Fibroblast of villous mesenchyme (primary cell): ENCODE measurements at regions not wholly inside any gene's neighbourhood (a gene's known extent, or its start where the extent isn't known, plus 50 kb on each side); places are given as distances from the start of the nearest gene placed in this dataset.

ENCODE experiments used
- DNase-seq: peaks from one replicate; pipeline ENCODE4 v3.0.0-alpha.2; 2010; ENCODE audit warnings: low read depth
- H3K4me3 ChIP-seq: 2 replicates; pipeline ENCODE4 v1.5.1; 2011; ENCODE audit warnings: low read depth, mild to moderate bottlenecking, low read length
- TF ChIP-seq, protein P1 (sequence below): IDR thresholded peaks from 2 replicates; pipeline ENCODE4 v1.5.1; 2012; ENCODE audit warnings: low read depth, mild to moderate bottlenecking, low read length; ENCODE audit not compliant: insufficient read depth

DNA sequence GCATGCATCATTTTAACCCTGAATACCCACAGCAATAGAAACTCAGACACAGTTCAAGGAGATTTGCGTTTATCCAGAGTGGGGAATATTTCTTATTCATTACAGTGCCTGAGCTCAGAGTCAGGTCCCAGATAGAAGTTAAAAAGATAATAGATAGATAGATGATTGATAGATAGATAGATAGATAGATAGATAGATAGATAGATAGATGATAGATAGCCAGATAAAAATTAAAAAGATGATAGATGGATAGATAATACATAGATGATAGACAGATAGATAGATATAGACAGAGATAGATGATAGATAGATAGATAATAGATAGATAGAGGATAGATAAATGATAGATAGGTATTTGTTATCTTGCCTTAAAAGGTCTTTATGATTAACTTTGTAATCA is 184.7 kb downstream of the MYLK4 start:
- no peak overlapping the region for H3K4me3 ChIP-seq
- TF ChIP-seq, protein P1, sequence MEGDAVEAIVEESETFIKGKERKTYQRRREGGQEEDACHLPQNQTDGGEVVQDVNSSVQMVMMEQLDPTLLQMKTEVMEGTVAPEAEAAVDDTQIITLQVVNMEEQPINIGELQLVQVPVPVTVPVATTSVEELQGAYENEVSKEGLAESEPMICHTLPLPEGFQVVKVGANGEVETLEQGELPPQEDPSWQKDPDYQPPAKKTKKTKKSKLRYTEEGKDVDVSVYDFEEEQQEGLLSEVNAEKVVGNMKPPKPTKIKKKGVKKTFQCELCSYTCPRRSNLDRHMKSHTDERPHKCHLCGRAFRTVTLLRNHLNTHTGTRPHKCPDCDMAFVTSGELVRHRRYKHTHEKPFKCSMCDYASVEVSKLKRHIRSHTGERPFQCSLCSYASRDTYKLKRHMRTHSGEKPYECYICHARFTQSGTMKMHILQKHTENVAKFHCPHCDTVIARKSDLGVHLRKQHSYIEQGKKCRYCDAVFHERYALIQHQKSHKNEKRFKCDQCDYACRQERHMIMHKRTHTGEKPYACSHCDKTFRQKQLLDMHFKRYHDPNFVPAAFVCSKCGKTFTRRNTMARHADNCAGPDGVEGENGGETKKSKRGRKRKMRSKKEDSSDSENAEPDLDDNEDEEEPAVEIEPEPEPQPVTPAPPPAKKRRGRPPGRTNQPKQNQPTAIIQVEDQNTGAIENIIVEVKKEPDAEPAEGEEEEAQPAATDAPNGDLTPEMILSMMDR, result no peak
- no peak for DNase-seq

GRCh38 chr6:2565499-2565898 is 185.2 kb downstream of the MYLK4 start:
- TF ChIP-seq, protein P1, result no peak

DNA sequence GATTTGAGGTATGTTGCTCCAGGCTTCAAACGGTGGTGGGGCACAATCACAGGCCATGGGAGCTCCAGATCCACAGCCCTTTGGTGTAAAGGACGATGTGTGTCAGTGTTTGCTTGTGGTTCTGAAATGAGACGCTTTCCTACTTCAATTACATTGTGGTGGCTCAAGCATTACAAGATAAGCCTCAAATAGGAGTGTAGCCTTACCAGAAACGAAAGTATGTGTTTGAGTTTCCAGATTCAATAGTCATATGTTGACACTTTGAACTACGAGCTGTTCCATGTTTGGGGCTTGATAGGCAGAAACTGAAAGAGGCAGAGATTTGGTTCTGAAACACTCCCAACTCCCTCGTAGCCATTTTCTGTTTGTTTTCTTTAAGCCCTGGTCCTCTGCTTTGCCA is 187.1 kb downstream of the MYLK4 start:
- TF ChIP-seq, protein P1, result no peak
- H3K4me3 ChIP-seq, result no peak overlapping the region
- DNase-seq, result no peak

More at GRCh38 chr6:2565499-2565898, 185.2 kb downstream of the MYLK4 start:
- H3K4me3 ChIP-seq, result no peak overlapping the region
- no peak for DNase-seq

GRCh38 chr6:2562721-2563451 is 187.8 kb downstream of the MYLK4 start:
- DNase-seq, result peak; percentile 25
- TF ChIP-seq, protein P1, result no peak
- no peak overlapping the region for H3K4me3 ChIP-seq

- DNase-seq, result no peak
- H3K4me3 ChIP-seq, result no peak overlapping the region
- TF ChIP-seq, protein P1, result no peak
Observed at GRCh38 chr6:2560917-2561698, 189.6 kb downstream of the MYLK4 start.

DNA sequence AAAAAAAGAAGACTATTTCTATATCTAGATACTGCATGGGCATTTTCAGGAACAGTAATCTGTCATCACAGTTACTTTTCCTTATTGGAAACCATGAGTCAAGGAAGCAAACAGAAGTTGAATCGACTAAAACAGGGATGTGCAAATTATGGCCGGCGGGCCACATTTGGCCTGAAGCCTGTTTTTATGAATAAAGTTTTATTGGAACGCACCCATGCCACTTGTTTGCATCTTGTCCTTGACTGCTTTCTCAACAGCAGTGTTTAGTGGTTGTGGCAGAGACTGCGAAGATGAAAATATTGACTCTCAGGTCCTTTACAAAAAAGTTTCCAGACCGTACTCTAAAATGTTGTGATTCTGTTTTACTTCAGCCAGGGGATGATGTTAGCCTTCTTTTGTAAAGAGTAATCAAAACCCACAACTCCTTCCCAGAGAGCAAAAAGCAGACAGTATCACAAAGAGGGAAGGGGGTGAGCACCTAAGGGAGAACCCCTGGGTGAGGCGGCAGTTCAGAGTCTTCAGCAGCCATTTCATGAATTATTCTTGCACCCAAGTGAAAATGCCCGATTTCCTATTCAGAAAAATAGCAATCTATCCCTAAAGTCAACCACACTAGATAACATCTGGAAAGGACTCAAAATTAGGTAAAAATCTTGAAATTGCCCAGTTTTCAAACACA is 190.4 kb downstream of the MYLK4 start:
- no peak overlapping the region for H3K4me3 ChIP-seq
- DNase-seq, result no peak
- TF ChIP-seq, protein P1, result no peak
